Activated CD4-positive, alpha-beta T cell treated with anti-CD3 and anti-CD28 coated beads, Interleukin-2, Interleukin-4, amounts not matched to agents 100 ng/mL and 50 ng/mL, durations not matched to agents 16 hours and 8 hours (primary cell): ENCODE measurements at regions not wholly inside any gene's neighbourhood (a gene's known extent, or its start where the extent isn't known, plus 50 kb on each side); places are given as distances from the start of the nearest gene placed in this dataset.

ENCODE experiments used
- DNase-seq: peaks from one replicate; pipeline ENCODE4 v3.0.0-alpha.2; 2020; ENCODE audit warnings: low spot score

GRCh38 chr2:206368484-206368883 is 74.8 kb upstream of the ADAM23 start:
- DNase-seq, result no peak

GRCh38 chr2:206368933-206369569 is 74.3 kb upstream of the ADAM23 start:
- DNase-seq, result no peak

GRCh38 chr2:206375956-206376355 is 67.4 kb upstream of the ADAM23 start:
- DNase-seq, result no peak

GRCh38 chr2:206378835-206379234 is 64.5 kb upstream of the ADAM23 start:
- no peak for DNase-seq

GRCh38 chr2:206379266-206379665 is 64.1 kb upstream of the ADAM23 start:
- no peak for DNase-seq

- no peak for DNase-seq
Observed at GRCh38 chr2:206379886-206380285, 63.4 kb upstream of the ADAM23 start.

GRCh38 chr2:206381881-206382280 is 61.5 kb upstream of the ADAM23 start:
- no peak for DNase-seq

GRCh38 chr2:206383669-206384068 is 59.7 kb upstream of the ADAM23 start:
- no peak for DNase-seq

- DNase-seq, result no peak
Observed at GRCh38 chr2:206387808-206388207, 55.5 kb upstream of the ADAM23 start.

GRCh38 chr2:206388698-206389097 is 54.6 kb upstream of the ADAM23 start:
- no peak for DNase-seq

GRCh38 chr2:206389164-206389563 is 54.2 kb upstream of the ADAM23 start:
- no peak for DNase-seq

- DNase-seq, result no peak
Observed at GRCh38 chr2:206390181-206390580, 53.2 kb upstream of the ADAM23 start.

GRCh38 chr2:206392118-206392517 is 51.2 kb upstream of the ADAM23 start:
- DNase-seq, result peak; percentile 38
